OCI-LY3 (cell line): ENCODE measurements at regions not wholly inside any gene's neighbourhood (a gene's known extent, or its start where the extent isn't known, plus 50 kb on each side); places are given as distances from the start of the nearest gene placed in this dataset.

Source experiments
- H2AFZ ChIP-seq: fragments of 200-600, 300-600 bp; shearing (Covaris generic); 2 replicates; pipeline ENCODE4 v1.6.0; 2014; ENCODE audit warnings: antibody characterized with exemption, low read depth, low read length
- H3K27ac ChIP-seq: fragments of 200-600, 300-600 bp; sonication (generic); 2 replicates; pipeline ENCODE4 v1.5.1; 2014; ENCODE audit warnings: mild to moderate bottlenecking, low read length, moderate library complexity, mixed read lengths
- H3K27me3 ChIP-seq: fragments of 200-600, 300-600 bp; sonication (generic); 2 replicates; pipeline ENCODE4 v1.6.1; 2014; ENCODE audit warnings: low read depth, low read length, mixed read lengths
- H3K36me3 ChIP-seq: fragments of 200-600, 300-600 bp; sonication (generic); replicated peaks from 2 replicates; pipeline ENCODE3; 2014; ENCODE audit warnings: low read depth, low read length, mixed read lengths
- H3K4me1 ChIP-seq: fragments of 300-600, 200-600 bp; sonication (generic); 2 replicates; pipeline ENCODE4 v1.6.1; 2014; ENCODE audit warnings: low read length, mixed read lengths
- H3K4me2 ChIP-seq: fragments of 200-600, 300-600 bp; sonication (generic); 2 replicates; pipeline ENCODE4 v1.6.1; 2014; ENCODE audit warnings: low read length, mixed read lengths
- H3K4me3 ChIP-seq: fragments of 300-600, 200-600 bp; sonication (generic); 2 replicates; pipeline ENCODE4 v1.5.1; 2014; ENCODE audit warnings: antibody characterized with exemption, mild to moderate bottlenecking, low read length, moderate library complexity
- H3K79me2 ChIP-seq: fragments of 300-600, 200-600 bp; shearing (Covaris generic); 2 replicates; pipeline ENCODE4 v1.6.1; 2014; ENCODE audit warnings: mild to moderate bottlenecking, low read length, mixed read lengths
- H3K9ac ChIP-seq: fragments of 300-600, 200-600 bp; shearing (Covaris generic); 2 replicates; pipeline ENCODE4 v1.6.0; 2014; ENCODE audit warnings: mild to moderate bottlenecking, low read length, moderate library complexity
- H3K9me3 ChIP-seq: fragments of 200-600, 300-600 bp; shearing (Covaris generic); 2 replicates; pipeline ENCODE4 v1.6.1; 2014; ENCODE audit warnings: low read length, mixed read lengths; ENCODE audit not compliant: insufficient read depth
- H4K20me1 ChIP-seq: fragments of 200-600, 300-600 bp; sonication (generic); 2 replicates; pipeline ENCODE4 v1.6.1; 2016; ENCODE audit warnings: low read length, mixed read lengths; ENCODE audit not compliant: insufficient read depth
- EZH2phosphoT487 ChIP-seq: fragments of 200-600 bp; shearing (Covaris generic); IDR thresholded peaks from 2 replicates; pipeline ENCODE4 v1.6.1; 2018; ENCODE audit warnings: antibody characterized with exemption, mixed run types, low read depth
- TF ChIP-seq, protein P1 (sequence below): fragments of 200-600, 300-600 bp; sonication (generic); IDR thresholded peaks from 2 replicates; pipeline ENCODE4 v1.5.1; 2014; ENCODE audit warnings: antibody characterized with exemption, low read length, low read depth

DNA sequence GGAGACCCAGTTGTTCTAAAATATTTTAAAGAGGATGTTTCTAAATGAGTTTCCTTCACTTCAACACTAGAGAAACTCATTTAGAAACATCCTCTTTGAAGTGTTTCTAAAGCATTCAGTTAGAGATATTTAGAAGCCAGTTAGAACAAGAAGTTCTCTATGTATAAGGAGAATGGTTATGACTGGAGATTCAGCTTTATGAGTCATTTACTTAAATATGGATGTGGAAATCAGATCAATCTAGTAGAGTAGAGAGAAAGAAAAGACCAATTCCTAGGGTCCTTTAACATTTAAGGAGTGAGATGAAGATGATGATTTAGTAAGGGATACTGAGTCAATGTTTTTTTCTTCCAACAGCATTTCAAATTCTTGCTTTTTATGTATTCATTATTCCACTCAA, 234.1 kb downstream of the GRXCR1 start:
- Histone ChIP-seq H3K27ac (no peak overlapping the region), H2AFZ (no peak overlapping the region), H3K4me3 (no peak overlapping the region), H3K9me3 (no peaks in the 10 kb centered on the region), H3K9ac (no peak overlapping the region), H3K4me1 (peaks cover 2% of the 10 kb centered on the region; the same call in 1 of the 2 replicates), H3K79me2 (no peaks in the 10 kb centered on the region), H3K36me3 (no peaks in the 10 kb centered on the region), H4K20me1 (no peaks in the 10 kb centered on the region), H3K4me2 (no peak overlapping the region), H3K27me3 (no peaks in the 10 kb centered on the region)
- no peak for TF ChIP-seq EZH2phosphoT487
- TF ChIP-seq, protein P1, sequence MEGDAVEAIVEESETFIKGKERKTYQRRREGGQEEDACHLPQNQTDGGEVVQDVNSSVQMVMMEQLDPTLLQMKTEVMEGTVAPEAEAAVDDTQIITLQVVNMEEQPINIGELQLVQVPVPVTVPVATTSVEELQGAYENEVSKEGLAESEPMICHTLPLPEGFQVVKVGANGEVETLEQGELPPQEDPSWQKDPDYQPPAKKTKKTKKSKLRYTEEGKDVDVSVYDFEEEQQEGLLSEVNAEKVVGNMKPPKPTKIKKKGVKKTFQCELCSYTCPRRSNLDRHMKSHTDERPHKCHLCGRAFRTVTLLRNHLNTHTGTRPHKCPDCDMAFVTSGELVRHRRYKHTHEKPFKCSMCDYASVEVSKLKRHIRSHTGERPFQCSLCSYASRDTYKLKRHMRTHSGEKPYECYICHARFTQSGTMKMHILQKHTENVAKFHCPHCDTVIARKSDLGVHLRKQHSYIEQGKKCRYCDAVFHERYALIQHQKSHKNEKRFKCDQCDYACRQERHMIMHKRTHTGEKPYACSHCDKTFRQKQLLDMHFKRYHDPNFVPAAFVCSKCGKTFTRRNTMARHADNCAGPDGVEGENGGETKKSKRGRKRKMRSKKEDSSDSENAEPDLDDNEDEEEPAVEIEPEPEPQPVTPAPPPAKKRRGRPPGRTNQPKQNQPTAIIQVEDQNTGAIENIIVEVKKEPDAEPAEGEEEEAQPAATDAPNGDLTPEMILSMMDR, result no peak

DNA sequence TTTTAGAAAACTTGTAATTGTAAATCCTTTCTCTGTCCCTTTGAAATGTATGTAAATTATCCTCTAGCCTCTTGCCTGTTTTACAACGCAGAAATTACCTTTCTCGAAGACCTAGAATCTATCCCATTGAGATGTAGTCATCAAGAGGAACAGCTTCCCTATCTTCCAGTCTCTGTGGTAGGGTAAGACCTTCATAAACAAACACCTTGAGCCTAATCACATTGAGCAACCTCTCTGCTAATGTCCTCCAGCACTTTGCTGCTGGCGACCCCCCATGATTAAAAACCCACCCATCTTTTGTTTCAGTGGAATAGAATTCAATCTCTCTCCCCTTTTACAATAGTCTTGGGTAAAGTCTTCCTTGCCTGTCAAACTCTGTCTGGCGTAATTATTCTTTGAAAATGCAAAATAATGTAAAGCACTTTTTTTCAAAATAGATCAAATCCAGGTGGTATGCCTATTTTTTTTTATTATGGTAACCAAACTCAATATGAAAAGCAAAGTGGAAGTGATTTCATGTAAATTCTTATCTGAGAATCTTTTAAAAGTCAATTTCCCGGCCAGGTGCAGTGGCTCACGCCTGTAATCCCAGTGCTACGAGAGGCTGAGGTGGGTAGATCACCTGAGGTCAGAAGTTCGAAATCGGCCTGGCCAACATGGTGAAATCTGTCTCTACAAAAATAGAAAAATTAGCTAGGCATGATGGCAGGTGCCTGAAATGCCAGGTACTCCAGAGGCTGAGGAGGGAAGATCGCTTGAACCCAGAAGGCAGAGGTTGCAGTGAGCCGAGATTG, 237.9 kb downstream of the GRXCR1 start:
- Histone ChIP-seq H3K36me3 (no peaks in the 10 kb centered on the region), H3K4me3 (no peak overlapping the region), H3K27me3 (no peaks in the 10 kb centered on the region), H3K79me2 (no peaks in the 10 kb centered on the region), H3K9me3 (no peaks in the 10 kb centered on the region), H3K9ac (no peak overlapping the region), H3K4me2 (no peak overlapping the region), H4K20me1 (no peaks in the 10 kb centered on the region), H3K27ac (no peak overlapping the region), H2AFZ (no peak overlapping the region), H3K4me1 (peaks cover 4% of the 10 kb centered on the region; the same call in 1 of the 2 replicates)
- TF ChIP-seq, protein P1, result no peak
- no peak for TF ChIP-seq EZH2phosphoT487

DNA sequence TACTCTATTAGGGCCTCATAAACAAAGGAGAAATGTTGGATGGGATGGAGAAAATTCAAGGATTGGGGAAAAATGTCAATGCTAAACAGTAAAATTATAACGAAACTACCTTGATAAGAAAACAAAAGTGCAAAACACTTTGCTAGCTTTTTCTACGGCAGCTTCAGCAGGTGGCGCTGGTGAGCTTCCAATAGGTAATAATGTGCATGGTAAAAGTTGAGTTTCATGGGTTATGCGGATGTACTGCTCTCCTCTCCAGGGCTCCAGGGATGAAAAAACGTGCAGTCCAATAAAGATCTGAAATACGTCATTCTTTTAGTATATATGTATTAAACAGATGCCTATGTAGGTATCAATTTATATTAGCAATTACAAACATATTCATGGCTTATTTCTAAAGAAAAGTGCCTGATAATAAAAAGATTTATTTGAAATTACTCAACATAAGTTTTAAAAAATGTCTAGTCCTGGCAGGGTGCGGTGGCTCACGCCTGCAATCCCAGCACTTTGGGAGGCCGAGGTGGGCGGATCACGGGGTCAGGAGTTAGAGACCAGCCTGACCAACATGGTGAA, 239.6 kb downstream of the GRXCR1 start:
- Histone ChIP-seq H3K4me3 (peak overlapping the region; percentile 48), H2AFZ (peak overlapping the region; percentile 87), H3K4me2 (peak overlapping the region; percentile 55)

GRCh38 chr4:43133566-43133965, 241.1 kb downstream of the GRXCR1 start:
- no peaks in the 10 kb centered on the region for H4K20me1 ChIP-seq
- no peak overlapping the region for H3K27ac ChIP-seq
- no peaks in the 10 kb centered on the region for H3K27me3 ChIP-seq
- H3K9me3 ChIP-seq, result no peaks in the 10 kb centered on the region
- H3K4me3 ChIP-seq, result no peak overlapping the region
- H3K9ac ChIP-seq, result no peak overlapping the region
- H3K36me3 ChIP-seq, result no peaks in the 10 kb centered on the region
- no peaks in the 10 kb centered on the region for H3K79me2 ChIP-seq
- TF ChIP-seq EZH2phosphoT487, result no peak
- TF ChIP-seq, protein P1, result no peak
- H3K4me2 ChIP-seq, result no peak overlapping the region
- peaks cover 4% of the 10 kb centered on the region; the same call in 1 of the 2 replicates for H3K4me1 ChIP-seq
- H2AFZ ChIP-seq, result no peak overlapping the region

More for the DNA sequence above, 239.6 kb downstream of the GRXCR1 start:
- Histone ChIP-seq H4K20me1 (no peaks in the 10 kb centered on the region), H3K9ac (0 out of 2 replicates have a peak overlapping the region, but pooled peaks have one; percentile 8), H3K36me3 (no peaks in the 10 kb centered on the region), H3K27ac (no peak overlapping the region), H3K4me1 (peaks cover 4% of the 10 kb centered on the region; the same call in 1 of the 2 replicates), H3K9me3 (no peaks in the 10 kb centered on the region), H3K79me2 (no peaks in the 10 kb centered on the region), H3K27me3 (no peaks in the 10 kb centered on the region)
- TF ChIP-seq, protein P1, result peak; percentile 87
- no peak for TF ChIP-seq EZH2phosphoT487
